ENCODE measurements at regions not wholly inside any gene's neighbourhood (a gene's known extent, or its start where the extent isn't known, plus 50 kb on each side); places are given as distances from the start of the nearest gene placed in this dataset.

GRCh38 chr15:70220490-70221096 is 122.9 kb upstream of the TLE3 start:
- TF ChIP-seq CTCF (conservative IDR thresholded peaks at IDR 0.05; ENCODE audit: low read length) (no peak), EZH2phosphoT487 (IDR thresholded peaks at IDR 0.05; ENCODE audit: borderline replicate concordance, low read depth, low read length) (no peak)

Data from OCI-LY7 (cell line).